ENCODE measurements at regions not wholly inside any gene's neighbourhood (a gene's known extent, or its start where the extent isn't known, plus 50 kb on each side); places are given as distances from the start of the nearest gene placed in this dataset.

DNA sequence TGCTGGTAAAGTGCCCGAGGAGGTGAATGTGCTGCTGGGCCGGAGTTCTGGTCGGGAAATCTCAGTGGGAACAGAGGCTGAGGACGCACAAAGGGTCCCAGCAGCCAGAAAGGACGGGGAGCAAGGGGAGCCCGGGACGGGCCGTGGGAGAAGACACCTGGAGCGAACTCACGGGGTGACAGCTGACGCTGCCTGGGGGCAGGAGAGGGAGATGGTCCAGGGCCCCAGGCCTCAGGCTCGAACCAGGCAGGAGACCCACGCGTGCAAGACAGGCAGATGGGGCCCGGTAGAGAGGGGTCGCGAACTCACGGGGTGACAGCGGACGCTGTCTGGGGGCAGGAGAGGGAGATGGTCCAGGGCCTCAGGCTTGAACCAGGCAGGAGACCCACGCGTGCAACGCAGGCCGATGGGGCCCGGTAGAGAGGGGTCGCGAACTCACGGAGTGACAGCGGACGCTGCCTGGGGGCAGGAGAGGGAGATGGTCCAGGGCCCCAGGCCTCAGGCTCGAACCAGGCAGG lies 72.9 kb downstream of the METRNL start:
- no peak for TF ChIP-seq TCF7L2 (IDR thresholded peaks at IDR 0.05; ENCODE audit: borderline replicate concordance, extremely low read depth, insufficient read depth, insufficient read length)
- TF ChIP-seq CTCF (IDR thresholded peaks at IDR 0.05 in 2 of 3, conservative IDR thresholded peaks at IDR 0.05 in 1 of 3; ENCODE audit: borderline replicate concordance in 1 of 3, insufficient read depth in 1 of 3, low read depth in 2 of 3, low read length in 2 of 3), result no peak
- no peak for TF ChIP-seq POLR2AphosphoS5 (IDR thresholded peaks at IDR 0.05; ENCODE audit: low read depth, low read length)
